Mesothelial cell of epicardium (in vitro differentiated cells): ENCODE measurements at regions not wholly inside any gene's neighbourhood (a gene's known extent, or its start where the extent isn't known, plus 50 kb on each side); places are given as distances from the start of the nearest gene placed in this dataset.

Experiments used
- DNase-seq, 2 experiments: peaks; one replicate each; pipeline ENCODE4 v3.0.0; 2021; ENCODE audit warnings: low spot score in 2 of 2; ENCODE audit not compliant: unreplicated experiment in 2 of 2
- H3K27ac Mint-ChIP-seq: 2 replicates; pipeline ENCODE4 v1.8.0; 2021; ENCODE audit warnings: mixed read lengths
- H3K27me3 Mint-ChIP-seq: 2 replicates; pipeline ENCODE4 v1.8.0; 2021; ENCODE audit warnings: low read depth, mixed read lengths
- H3K36me3 Mint-ChIP-seq: 2 replicates; pipeline ENCODE4 v1.8.0; 2021; ENCODE audit warnings: mixed read lengths
- H3K4me1 Mint-ChIP-seq: 2 replicates; pipeline ENCODE4 v1.8.0; 2021; ENCODE audit warnings: mixed read lengths
- H3K4me3 Mint-ChIP-seq: 2 replicates; pipeline ENCODE4 v1.8.0; 2021; ENCODE audit warnings: mild to moderate bottlenecking, moderate library complexity, mixed read lengths
- H3K9me3 Mint-ChIP-seq: 2 replicates; pipeline ENCODE4 v1.8.0; 2021; ENCODE audit warnings: mixed read lengths
- CTCF ChIP-seq: fragments of 200-600 bp; sonication (generic); IDR thresholded peaks from one replicate; pipeline ENCODE4 v1.5.0; 2021; ENCODE audit warnings: antibody characterized with exemption; ENCODE audit not compliant: unreplicated experiment

- H3K27ac Mint-ChIP-seq, result no peak overlapping the region
- no peak overlapping the region for H3K4me3 Mint-ChIP-seq
- DNase-seq, result no peak
- peaks cover 27% of the 10 kb centered on the region for H3K9me3 Mint-ChIP-seq
- H3K36me3 Mint-ChIP-seq, result peaks cover 5% of the 10 kb centered on the region
- no peaks in the 10 kb centered on the region for H3K4me1 Mint-ChIP-seq
- H3K27me3 Mint-ChIP-seq, result peaks cover 5% of the 10 kb centered on the region
- no peak for TF ChIP-seq CTCF
Observed at GRCh38 chr2:41821167-41821566, 226.7 kb upstream of the PKDCC start.

- peaks cover 1% of the 10 kb centered on the region for H3K27me3 Mint-ChIP-seq
- H3K4me3 Mint-ChIP-seq, result no peak overlapping the region
- peaks cover 3% of the 10 kb centered on the region for H3K4me1 Mint-ChIP-seq
- no peaks in the 10 kb centered on the region for H3K9me3 Mint-ChIP-seq
- no peaks in the 10 kb centered on the region for H3K36me3 Mint-ChIP-seq
- TF ChIP-seq CTCF, result no peak
- no peak for DNase-seq
- H3K27ac Mint-ChIP-seq, result no peak overlapping the region
Observed at GRCh38 chr2:41826921-41827320, 220.9 kb upstream of the PKDCC start.

GRCh38 chr2:41827354-41827971 lies 220.4 kb upstream of the PKDCC start:
- Mint-ChIP-seq H3K9me3 (no peaks in the 10 kb centered on the region), H3K36me3 (no peaks in the 10 kb centered on the region), H3K27me3 (no peaks in the 10 kb centered on the region), H3K27ac (no peak overlapping the region), H3K4me1 (peaks cover 3% of the 10 kb centered on the region), H3K4me3 (no peak overlapping the region)
- no peak for TF ChIP-seq CTCF
- no peak for DNase-seq

- no peaks in the 10 kb centered on the region for H3K36me3 Mint-ChIP-seq
- no peaks in the 10 kb centered on the region for H3K9me3 Mint-ChIP-seq
- peaks cover 3% of the 10 kb centered on the region for H3K4me1 Mint-ChIP-seq
- H3K27me3 Mint-ChIP-seq, result peaks cover 3% of the 10 kb centered on the region
- TF ChIP-seq CTCF, result no peak
- no peak overlapping the region for H3K4me3 Mint-ChIP-seq
- H3K27ac Mint-ChIP-seq, result no peak overlapping the region
- no peak for DNase-seq
Observed at GRCh38 chr2:41828052-41828643, 219.7 kb upstream of the PKDCC start.

GRCh38 chr2:41829052-41829451 lies 218.8 kb upstream of the PKDCC start:
- no peak for TF ChIP-seq CTCF
- no peak for DNase-seq
- H3K27me3 Mint-ChIP-seq, result peaks cover 5% of the 10 kb centered on the region
- peaks cover 3% of the 10 kb centered on the region for H3K4me1 Mint-ChIP-seq
- no peaks in the 10 kb centered on the region for H3K9me3 Mint-ChIP-seq
- H3K27ac Mint-ChIP-seq, result no peak overlapping the region
- H3K36me3 Mint-ChIP-seq, result no peaks in the 10 kb centered on the region
- H3K4me3 Mint-ChIP-seq, result no peak overlapping the region
